Smooth muscle cell (in vitro differentiated cells): ENCODE measurements at regions not wholly inside any gene's neighbourhood (a gene's known extent, or its start where the extent isn't known, plus 50 kb on each side); places are given as distances from the start of the nearest gene placed in this dataset.

Experiments used
- DNase-seq: peaks from one replicate; lab custom pipeline; 2025; ENCODE audit not compliant: unreplicated experiment; lab: John Stamatoyannopoulos, UW
- H2AFZ ChIP-seq: fragments of 200-600 bp; sonication (generic); 2 replicates; pipeline ENCODE4 v1.6.0; 2016; ENCODE audit warnings: antibody characterized with exemption, low read depth, mild to moderate bottlenecking
- H3F3A ChIP-seq: fragments of 200-600 bp; sonication (generic); 2 replicates; pipeline ENCODE4 v1.6.0; 2017; ENCODE audit warnings: antibody characterized with exemption, low read depth
- H3K27ac ChIP-seq: fragments of 200-600 bp; sonication (generic); 2 replicates; pipeline ENCODE4 v1.5.1; 2016; ENCODE audit warnings: low read depth, mild to moderate bottlenecking
- H3K27me3 ChIP-seq: fragments of 200-600 bp; sonication (generic); 2 replicates; pipeline ENCODE4 v1.6.1; 2016; ENCODE audit warnings: low read depth, mild to moderate bottlenecking
- H3K36me3 ChIP-seq: fragments of 200-600 bp; sonication (generic); 2 replicates; pipeline ENCODE4 v1.5.1; 2016; ENCODE audit warnings: low read depth
- H3K4me1 ChIP-seq: fragments of 200-600 bp; sonication (generic); 2 replicates; pipeline ENCODE4 v1.5.1; 2016; ENCODE audit warnings: low read depth
- H3K4me2 ChIP-seq: fragments of 200-600 bp; sonication (generic); 2 replicates; pipeline ENCODE4 v1.6.0; 2016; ENCODE audit warnings: mild to moderate bottlenecking
- H3K4me3 ChIP-seq: fragments of 200-600 bp; sonication (generic); 2 replicates; pipeline ENCODE4 v1.5.1; 2016; ENCODE audit warnings: mild to moderate bottlenecking
- H3K79me2 ChIP-seq: fragments of 200-600 bp; sonication (generic); 2 replicates; pipeline ENCODE4 v1.6.0; 2016; ENCODE audit warnings: low read depth, mild to moderate bottlenecking
- H3K9ac ChIP-seq: fragments of 200-600 bp; sonication (generic); 2 replicates; pipeline ENCODE4 v1.6.0; 2016; ENCODE audit warnings: low read depth
- H3K9me3 ChIP-seq: fragments of 200-600 bp; sonication (generic); replicated peaks from 2 replicates; pipeline ENCODE4 v1.5.1; 2016; ENCODE audit warnings: low read depth
- H4K20me1 ChIP-seq: fragments of 200-600 bp; sonication (generic); 2 replicates; pipeline ENCODE4 v1.6.0; 2016; ENCODE audit warnings: low read depth
- WGBS: methylation state at CpG from one replicate; pipeline ENCODE4 v1.1.7; 2016; ENCODE audit warnings: low lambda C conversion rate; 5-methylcytosine and 5-hydroxymethylcytosine counted together
- TF ChIP-seq, protein P1 (sequence below): fragments of 200-600 bp; sonication (generic); IDR thresholded peaks from 2 replicates; pipeline ENCODE4 v1.5.1; 2017; ENCODE audit warnings: borderline replicate concordance, mild to moderate bottlenecking, antibody characterized with exemption; ENCODE audit not compliant: insufficient read depth, poor library complexity, severe bottlenecking

DNA sequence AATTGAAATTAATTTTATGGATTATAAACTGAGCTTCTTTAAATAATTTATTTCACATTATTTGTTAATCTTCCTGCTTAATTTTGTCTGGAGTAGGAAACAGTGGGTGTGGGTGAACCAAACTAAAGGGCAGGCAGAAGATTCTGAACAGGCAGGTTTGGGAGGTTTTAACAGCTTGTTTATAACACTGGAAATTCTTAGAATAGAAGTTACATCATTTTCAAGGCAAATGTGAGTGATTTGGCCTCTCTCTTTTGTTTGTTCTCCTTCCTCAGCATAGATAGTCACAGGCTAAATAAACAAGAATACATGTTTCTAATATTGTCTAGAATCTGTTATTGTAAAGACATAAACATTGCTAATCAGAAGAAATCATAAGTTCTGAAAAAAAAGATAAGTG, 970.9 kb upstream of the NUDT12 start:
- no peaks in the 10 kb centered on the region for H3K27me3 ChIP-seq
- H3K9ac ChIP-seq, result no peak overlapping the region
- H3F3A ChIP-seq, result peaks cover 12% of the 10 kb centered on the region
- H3K4me2 ChIP-seq, result peak overlapping the region; percentile 67
- H2AFZ ChIP-seq, result peak overlapping the region; percentile 84
- H3K4me1 ChIP-seq, result peaks cover 9% of the 10 kb centered on the region
- H3K9me3 ChIP-seq, result no peaks in the 10 kb centered on the region
- TF ChIP-seq, protein P1, sequence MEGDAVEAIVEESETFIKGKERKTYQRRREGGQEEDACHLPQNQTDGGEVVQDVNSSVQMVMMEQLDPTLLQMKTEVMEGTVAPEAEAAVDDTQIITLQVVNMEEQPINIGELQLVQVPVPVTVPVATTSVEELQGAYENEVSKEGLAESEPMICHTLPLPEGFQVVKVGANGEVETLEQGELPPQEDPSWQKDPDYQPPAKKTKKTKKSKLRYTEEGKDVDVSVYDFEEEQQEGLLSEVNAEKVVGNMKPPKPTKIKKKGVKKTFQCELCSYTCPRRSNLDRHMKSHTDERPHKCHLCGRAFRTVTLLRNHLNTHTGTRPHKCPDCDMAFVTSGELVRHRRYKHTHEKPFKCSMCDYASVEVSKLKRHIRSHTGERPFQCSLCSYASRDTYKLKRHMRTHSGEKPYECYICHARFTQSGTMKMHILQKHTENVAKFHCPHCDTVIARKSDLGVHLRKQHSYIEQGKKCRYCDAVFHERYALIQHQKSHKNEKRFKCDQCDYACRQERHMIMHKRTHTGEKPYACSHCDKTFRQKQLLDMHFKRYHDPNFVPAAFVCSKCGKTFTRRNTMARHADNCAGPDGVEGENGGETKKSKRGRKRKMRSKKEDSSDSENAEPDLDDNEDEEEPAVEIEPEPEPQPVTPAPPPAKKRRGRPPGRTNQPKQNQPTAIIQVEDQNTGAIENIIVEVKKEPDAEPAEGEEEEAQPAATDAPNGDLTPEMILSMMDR, result no peak
- no peak for DNase-seq
- H3K79me2 ChIP-seq, result no peaks in the 10 kb centered on the region
- no peak overlapping the region for H3K4me3 ChIP-seq
- H4K20me1 ChIP-seq, result no peaks in the 10 kb centered on the region
- no peaks in the 10 kb centered on the region for H3K36me3 ChIP-seq
- peak overlapping the region; percentile 60 for H3K27ac ChIP-seq

- no peak overlapping the region for H3K27ac ChIP-seq
- no peak overlapping the region for H3K4me3 ChIP-seq
- no peak for DNase-seq
- H3K27me3 ChIP-seq, result no peaks in the 10 kb centered on the region
- H3K9me3 ChIP-seq, result no peaks in the 10 kb centered on the region
- no peaks in the 10 kb centered on the region for H3K79me2 ChIP-seq
- H3K36me3 ChIP-seq, result no peaks in the 10 kb centered on the region
- no peak overlapping the region for H2AFZ ChIP-seq
- H3K4me1 ChIP-seq, result no peaks in the 10 kb centered on the region
- no peaks in the 10 kb centered on the region for H4K20me1 ChIP-seq
- no peak overlapping the region for H3K9ac ChIP-seq
- TF ChIP-seq, protein P1, result no peak
- H3F3A ChIP-seq, result no peaks in the 10 kb centered on the region
- WGBS, result 91% methylated on average over 1 of the region's 1 CpG
- no peak overlapping the region for H3K4me2 ChIP-seq
These were observed 964.3 kb upstream of the NUDT12 start for GRCh38 chr5:104526866-104527265.

DNA sequence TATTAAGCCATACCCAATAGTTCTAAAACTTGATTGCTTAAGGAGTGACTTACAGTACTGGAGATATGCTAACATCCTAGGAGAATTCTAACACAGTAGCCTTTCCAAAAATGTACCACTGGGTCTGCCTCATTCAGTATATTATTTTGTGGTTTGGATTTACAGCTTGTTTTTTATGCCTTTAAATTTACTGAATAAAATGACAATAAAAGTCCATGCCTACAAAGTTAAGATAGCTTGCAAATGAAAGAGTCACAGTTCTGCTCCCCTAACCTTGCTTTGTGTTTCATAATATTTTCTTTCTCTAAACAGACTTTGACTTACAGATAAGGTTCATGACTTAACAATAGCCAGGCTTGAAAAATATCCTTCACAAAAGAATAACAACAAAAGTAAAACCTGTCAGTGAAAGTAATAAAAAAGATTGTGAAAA, 951.1 kb upstream of the NUDT12 start:
- Histone ChIP-seq H3K4me2 (peak overlapping the region; percentile 79), H3K79me2 (no peaks in the 10 kb centered on the region), H3K9ac (peak overlapping the region; percentile 38), H3K4me1 (peaks cover 9% of the 10 kb centered on the region), H3K36me3 (peaks cover 10% of the 10 kb centered on the region), H3K27me3 (no peaks in the 10 kb centered on the region), H4K20me1 (no peaks in the 10 kb centered on the region), H3K4me3 (no peak overlapping the region), H3K9me3 (peaks cover 14% of the 10 kb centered on the region), H2AFZ (peak overlapping the region; percentile 35), H3F3A (peaks cover 2% of the 10 kb centered on the region), H3K27ac (peak overlapping the region; percentile 92)
- TF ChIP-seq, protein P1, result no peak
- no peak for DNase-seq

GRCh38 chr5:104513121-104513602, 950.6 kb upstream of the NUDT12 start:
- 0% methylated on average over 3 of the region's 3 CpGs for WGBS
- H3K9ac ChIP-seq, result peak overlapping the region; percentile 38
- no peaks in the 10 kb centered on the region for H3K27me3 ChIP-seq
- peaks cover 9% of the 10 kb centered on the region for H3K4me1 ChIP-seq
- peaks cover 10% of the 10 kb centered on the region for H3K36me3 ChIP-seq
- H2AFZ ChIP-seq, result no peak overlapping the region
- H3K9me3 ChIP-seq, result peaks cover 14% of the 10 kb centered on the region
- DNase-seq, result no peak
- H3K4me3 ChIP-seq, result peak overlapping the region; percentile 9
- H3K4me2 ChIP-seq, result peak overlapping the region; percentile 79
- TF ChIP-seq, protein P1, result no peak
- peaks cover 2% of the 10 kb centered on the region for H3F3A ChIP-seq
- no peaks in the 10 kb centered on the region for H4K20me1 ChIP-seq
- no peaks in the 10 kb centered on the region for H3K79me2 ChIP-seq
- peak overlapping the region; percentile 92 for H3K27ac ChIP-seq
